ENCODE measurements at regions not wholly inside any gene's neighbourhood (a gene's known extent, or its start where the extent isn't known, plus 50 kb on each side); places are given as distances from the start of the nearest gene placed in this dataset.

DNA sequence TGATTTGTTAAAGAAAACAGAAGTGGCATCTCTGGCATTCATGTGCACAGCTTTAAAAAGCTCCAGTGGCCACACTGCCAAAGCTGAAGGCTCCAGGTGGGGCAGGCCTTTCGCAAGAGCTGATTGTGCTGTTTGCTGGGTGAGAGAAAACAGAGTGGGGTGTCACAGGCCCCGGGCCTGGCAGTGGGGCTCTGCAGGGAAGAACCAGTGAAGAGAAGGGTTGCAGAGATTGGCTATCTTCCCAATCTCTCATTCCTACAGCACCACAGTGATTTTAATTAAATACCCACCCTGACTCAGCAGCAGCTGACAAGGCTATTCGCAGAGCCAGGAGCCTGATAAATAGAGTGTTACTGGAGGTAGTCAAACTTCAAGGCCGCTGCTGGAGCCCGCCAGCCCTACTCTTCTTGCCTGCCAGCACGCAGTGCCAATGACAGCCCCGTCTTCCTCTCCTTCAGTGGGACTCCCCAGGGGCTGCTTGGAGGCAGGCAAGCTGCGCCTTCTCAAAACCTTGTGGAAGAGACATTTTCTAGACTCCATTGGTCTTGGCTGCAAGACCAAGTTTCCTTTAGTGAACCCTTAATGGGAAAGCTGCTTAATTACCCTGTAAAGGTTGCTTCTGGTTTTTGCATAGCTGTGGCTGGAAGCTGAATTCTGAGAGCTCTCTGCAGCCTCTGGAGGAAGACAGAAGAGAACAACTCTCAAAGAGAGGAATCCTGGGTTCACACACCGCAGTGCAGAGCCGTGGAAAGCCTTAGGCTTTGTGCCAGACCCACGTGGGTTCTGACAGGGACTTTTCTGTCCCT, 225.8 kb upstream of the SLCO3A1 start:
- TF ChIP-seq CTCF (IDR thresholded peaks at IDR 0.05; ENCODE audit: low read length, missing control alignments) = no peak
- no peak for DNase-seq (ENCODE audit: low read depth)
- no peak overlapping the region for H3K4me3 ChIP-seq (replicated peaks; ENCODE audit: low read depth, low read length)

GRCh38 chr15:91630090-91630489, 223.4 kb upstream of the SLCO3A1 start:
- no peak for TF ChIP-seq CTCF (IDR thresholded peaks at IDR 0.05; ENCODE audit: low read length, missing control alignments)
- DNase-seq (ENCODE audit: low read depth) = no peak
- no peak overlapping the region for H3K4me3 ChIP-seq (replicated peaks; ENCODE audit: low read depth, low read length)

DNA sequence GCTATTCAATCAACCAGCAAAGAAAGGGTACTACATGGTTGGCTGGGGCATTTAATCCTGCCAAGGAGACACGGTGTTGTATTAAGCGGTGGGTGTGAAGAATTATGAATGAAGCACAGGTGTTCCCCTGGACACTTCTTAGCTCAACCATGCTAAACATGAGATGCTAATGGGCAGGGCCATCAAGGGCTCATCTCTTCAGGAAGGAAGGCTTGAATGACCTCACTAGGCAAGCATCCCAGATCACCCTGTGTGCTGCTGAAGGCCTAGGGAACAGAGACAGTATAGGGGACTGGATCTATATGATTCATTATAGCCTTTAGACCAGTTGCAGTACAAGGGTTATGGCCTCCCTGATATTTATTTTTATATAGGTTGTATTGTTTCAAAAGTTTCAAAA, 221.3 kb upstream of the SLCO3A1 start:
- no peak overlapping the region for H3K4me3 ChIP-seq (replicated peaks; ENCODE audit: low read depth, low read length)
- no peak for DNase-seq (ENCODE audit: low read depth)
- no peak for TF ChIP-seq CTCF (IDR thresholded peaks at IDR 0.05; ENCODE audit: low read length, missing control alignments)

DNA sequence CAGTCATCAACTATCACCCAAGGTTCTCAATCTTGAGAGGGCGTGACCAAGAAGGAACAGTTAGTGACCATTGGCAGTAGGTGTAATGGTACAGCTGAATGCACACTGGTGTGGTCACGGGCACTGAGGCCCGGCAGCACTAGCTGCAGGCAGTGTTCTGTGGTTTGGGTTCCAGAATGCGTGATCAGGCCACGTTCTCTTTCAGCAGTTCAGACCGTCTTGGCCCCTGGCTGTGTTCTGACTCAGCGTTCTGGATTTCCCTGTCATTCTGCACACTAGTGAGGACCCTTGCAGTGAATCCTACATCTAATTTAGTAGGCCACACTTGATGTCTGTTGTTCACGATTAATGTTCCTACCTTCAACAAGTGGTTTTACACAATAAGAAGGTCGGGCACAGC, 220.5 kb upstream of the SLCO3A1 start:
- H3K4me3 ChIP-seq (replicated peaks; ENCODE audit: low read depth, low read length) = no peak overlapping the region
- DNase-seq (ENCODE audit: low read depth) = no peak
- no peak for TF ChIP-seq CTCF (IDR thresholded peaks at IDR 0.05; ENCODE audit: low read length, missing control alignments)

GRCh38 chr15:91634179-91634578, 219.3 kb upstream of the SLCO3A1 start:
- DNase-seq (ENCODE audit: low read depth) = no peak
- TF ChIP-seq CTCF (IDR thresholded peaks at IDR 0.05; ENCODE audit: low read length, missing control alignments) = no peak
- H3K4me3 ChIP-seq (replicated peaks; ENCODE audit: low read depth, low read length) = no peak overlapping the region

DNA sequence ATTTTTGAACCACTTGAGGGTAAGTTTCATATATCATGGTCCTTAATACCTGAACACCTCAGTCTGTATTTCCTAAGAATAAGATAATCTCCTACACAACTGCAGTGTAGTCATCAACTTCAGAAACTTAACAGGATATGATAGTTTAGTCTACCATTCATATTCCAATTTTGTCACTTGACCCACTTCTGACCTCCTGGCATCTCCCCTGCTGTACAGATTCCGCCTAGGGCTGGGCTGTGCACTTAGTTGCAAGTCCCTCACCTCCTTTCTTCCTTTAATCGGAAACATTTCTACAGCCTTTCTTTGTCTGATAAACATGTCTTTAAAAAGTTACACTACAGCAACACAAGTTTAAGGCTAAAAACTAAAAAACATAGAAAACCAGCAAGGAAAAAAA, 218.4 kb upstream of the SLCO3A1 start:
- no peak overlapping the region for H3K4me3 ChIP-seq (replicated peaks; ENCODE audit: low read depth, low read length)
- no peak for TF ChIP-seq CTCF (IDR thresholded peaks at IDR 0.05; ENCODE audit: low read length, missing control alignments)
- DNase-seq (ENCODE audit: low read depth) = no peak

DNA sequence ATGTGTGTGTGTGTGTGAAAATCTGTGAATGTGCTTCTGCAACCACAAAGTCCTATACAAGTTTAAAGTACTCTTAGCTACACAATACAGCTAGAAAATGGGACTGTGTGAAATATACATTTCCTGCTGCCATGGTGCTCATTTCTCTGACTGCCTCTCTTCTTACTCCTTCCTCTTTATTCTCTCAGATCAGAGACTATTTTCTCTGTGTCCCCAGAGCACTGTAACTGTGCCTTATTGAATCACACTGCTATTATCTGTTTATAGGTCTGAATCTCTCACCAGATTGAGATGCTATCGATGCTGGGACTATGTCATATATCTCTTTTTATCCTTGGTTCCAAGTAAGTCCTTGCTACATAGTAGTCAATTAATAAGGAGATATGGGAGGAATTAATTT, 217.9 kb upstream of the SLCO3A1 start:
- no peak overlapping the region for H3K4me3 ChIP-seq (replicated peaks; ENCODE audit: low read depth, low read length)
- no peak for DNase-seq (ENCODE audit: low read depth)
- no peak for TF ChIP-seq CTCF (IDR thresholded peaks at IDR 0.05; ENCODE audit: low read length, missing control alignments)

Measured in fibroblast of pulmonary artery (primary cell).